Gastroesophageal sphincter (tissue), 4 donors: ENCODE measurements at regions not wholly inside any gene's neighbourhood (a gene's known extent, or its start where the extent isn't known, plus 50 kb on each side); places are given as distances from the start of the nearest gene placed in this dataset.

Experiments
- ATAC-seq: fragments of 150-250 bp; one replicate; pipeline ENCODE4 v1.9.1; 2016; ENCODE audit warnings: mild to moderate bottlenecking, moderate library complexity
- H3K27ac ChIP-seq, 4 donors: fragments of 200-600 bp; sonication (generic) in 3 of 4; 1 replicate in 3 of 4; 2 replicates in 1 of 4; pipeline ENCODE4 v1.5.1; 2016 to 2019
- H3K27me3 ChIP-seq: fragments of 200-600 bp; sonication (generic); one replicate; pipeline ENCODE4 v1.5.1; 2019
- H3K36me3 ChIP-seq, 2 donors: fragments of 200-600 bp; sonication (generic); one replicate each; pipeline ENCODE4 v1.5.1; 2019; ENCODE audit warnings: control low read depth in 1 of 2
- H3K4me1 ChIP-seq, 3 donors: fragments of 200-600 bp; sonication (generic); 1 replicate in 2 of 3; 2 replicates in 1 of 3; pipeline ENCODE4 v1.5.1; 2016 to 2019; ENCODE audit warnings: control low read depth in 2 of 3
- H3K4me3 ChIP-seq, 2 donors: fragments of 200-600 bp; sonication (generic); one replicate each; pipeline ENCODE4 v1.5.1; 2019; ENCODE audit warnings: mild to moderate bottlenecking in 1 of 2, moderate library complexity in 1 of 2
- H3K9me3 ChIP-seq, 3 donors: fragments of 200-600 bp; sonication (generic); one replicate each; pipeline ENCODE4 v1.5.1; 2017 to 2019; ENCODE audit warnings: control low read depth in 2 of 3
- EP300 ChIP-seq: sonication (generic); formaldehyde crosslinking; IDR thresholded peaks from one replicate; pipeline ENCODE4 v1.6.1; 2017; ENCODE audit warnings: antibody characterized with exemption, mild to moderate bottlenecking
- POLR2A ChIP-seq, 2 donors: fragments of 450-650 bp; IDR thresholded peaks; one replicate each; pipeline ENCODE4 v1.6.1; 2017; ENCODE audit warnings: antibody characterized with exemption in 2 of 2, mild to moderate bottlenecking in 2 of 2, moderate library complexity in 1 of 2
- POLR2AphosphoS5 ChIP-seq: sonication (generic); formaldehyde crosslinking; IDR thresholded peaks from one replicate; pipeline ENCODE4 v1.6.1; 2017; ENCODE audit warnings: antibody characterized with exemption
- WGBS, 2 donors: methylation state at CpG; one replicate each; pipeline ENCODE4 v1.1.5; 2018; ENCODE audit warnings: low coverage in 1 of 2; 5-methylcytosine and 5-hydroxymethylcytosine counted together
- TF ChIP-seq, protein P1 (sequence below), 4 experiments: fragments of 200-600 bp in 2 of 4; fragments of 450-650 bp in 2 of 4; sonication (generic) in 1 of 4; IDR thresholded peaks; one replicate each; pipeline ENCODE4 v1.5.1; 2017 to 2019; ENCODE audit warnings: antibody characterized with exemption in 4 of 4, mild to moderate bottlenecking in 2 of 4, moderate library complexity in 2 of 4

DNA sequence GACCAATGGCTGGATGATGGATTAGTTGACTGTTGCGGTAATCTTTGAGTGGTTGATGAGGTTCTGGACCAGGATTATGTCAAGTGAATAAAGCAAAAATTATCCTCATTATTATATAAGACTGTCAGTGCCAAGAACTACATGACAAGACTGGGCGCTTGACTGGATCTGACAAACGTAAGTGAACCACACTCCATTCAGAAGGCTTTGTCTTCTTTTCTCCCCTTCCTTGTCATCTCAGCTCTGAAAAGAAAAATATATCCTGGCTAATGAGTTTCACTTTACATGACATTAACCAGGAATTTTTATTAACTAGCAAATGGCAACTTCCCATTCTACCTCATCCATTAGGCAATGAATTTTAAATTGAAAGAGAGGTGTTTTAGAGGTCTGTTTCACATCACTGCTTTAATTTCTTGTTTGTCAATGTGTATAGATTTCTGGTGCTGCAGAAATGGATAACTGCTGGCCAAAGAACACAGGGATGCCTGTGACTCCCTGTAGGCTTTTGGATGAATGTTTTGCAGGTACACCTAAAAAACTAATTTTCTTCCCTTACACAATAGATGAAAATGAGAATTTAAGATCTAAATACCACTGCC lies 150.1 kb downstream of the ELOVL4 start:
- H3K4me3 ChIP-seq, result no peak overlapping the region
- H3K9me3 ChIP-seq, result no peaks in the 10 kb centered on the region
- no peaks in the 10 kb centered on the region for H3K27me3 ChIP-seq
- ATAC-seq, result no peak
- H3K36me3 ChIP-seq, result no peaks in the 10 kb centered on the region
- H3K27ac ChIP-seq, result no peak overlapping the region
- H3K4me1 ChIP-seq, result no peaks in the 10 kb centered on the region
- TF ChIP-seq POLR2A (IDR thresholded peaks at IDR 0.05) (no peak), POLR2AphosphoS5 (no peak), EP300 (no peak)
- TF ChIP-seq, protein P1, sequence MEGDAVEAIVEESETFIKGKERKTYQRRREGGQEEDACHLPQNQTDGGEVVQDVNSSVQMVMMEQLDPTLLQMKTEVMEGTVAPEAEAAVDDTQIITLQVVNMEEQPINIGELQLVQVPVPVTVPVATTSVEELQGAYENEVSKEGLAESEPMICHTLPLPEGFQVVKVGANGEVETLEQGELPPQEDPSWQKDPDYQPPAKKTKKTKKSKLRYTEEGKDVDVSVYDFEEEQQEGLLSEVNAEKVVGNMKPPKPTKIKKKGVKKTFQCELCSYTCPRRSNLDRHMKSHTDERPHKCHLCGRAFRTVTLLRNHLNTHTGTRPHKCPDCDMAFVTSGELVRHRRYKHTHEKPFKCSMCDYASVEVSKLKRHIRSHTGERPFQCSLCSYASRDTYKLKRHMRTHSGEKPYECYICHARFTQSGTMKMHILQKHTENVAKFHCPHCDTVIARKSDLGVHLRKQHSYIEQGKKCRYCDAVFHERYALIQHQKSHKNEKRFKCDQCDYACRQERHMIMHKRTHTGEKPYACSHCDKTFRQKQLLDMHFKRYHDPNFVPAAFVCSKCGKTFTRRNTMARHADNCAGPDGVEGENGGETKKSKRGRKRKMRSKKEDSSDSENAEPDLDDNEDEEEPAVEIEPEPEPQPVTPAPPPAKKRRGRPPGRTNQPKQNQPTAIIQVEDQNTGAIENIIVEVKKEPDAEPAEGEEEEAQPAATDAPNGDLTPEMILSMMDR (IDR thresholded peaks at IDR 0.05), result no peak
- 83 to 90% methylated on average over 3 of the region's 3 CpGs for whole genome bisulfite sequencing, 2 donors

DNA sequence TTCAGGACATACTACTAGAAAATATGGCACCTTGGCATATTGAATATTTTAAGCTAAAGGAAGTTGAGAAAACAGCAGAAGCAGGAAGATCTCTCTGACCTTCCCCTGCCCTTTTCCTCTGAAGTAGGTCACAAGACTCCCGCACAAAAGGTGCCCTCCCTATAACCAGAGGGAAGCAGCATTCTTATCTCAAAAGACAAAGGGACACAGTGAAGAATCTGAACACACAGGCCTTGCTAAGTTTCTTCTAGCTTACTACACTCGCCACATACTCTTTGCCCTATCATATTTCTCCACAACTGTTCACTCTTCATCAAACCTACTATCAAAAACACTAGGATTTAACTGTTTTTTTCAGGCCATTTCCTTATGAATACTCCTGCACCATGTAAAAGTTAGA lies 151.2 kb downstream of the ELOVL4 start:
- H3K27ac ChIP-seq, result no peak overlapping the region
- no peaks in the 10 kb centered on the region for H3K36me3 ChIP-seq
- no peak for TF ChIP-seq POLR2AphosphoS5
- TF ChIP-seq EP300, result no peak
- TF ChIP-seq, protein P1 (IDR thresholded peaks at IDR 0.05), result no peak
- no peak for TF ChIP-seq POLR2A (IDR thresholded peaks at IDR 0.05)
- no peak for ATAC-seq
- H3K4me3 ChIP-seq, result no peak overlapping the region
- no peaks in the 10 kb centered on the region for H3K4me1 ChIP-seq
- WGBS, 2 donors, result 73 to 75% methylated on average over 2 of the region's 2 CpGs
- H3K9me3 ChIP-seq, result no peaks in the 10 kb centered on the region
- no peaks in the 10 kb centered on the region for H3K27me3 ChIP-seq

DNA sequence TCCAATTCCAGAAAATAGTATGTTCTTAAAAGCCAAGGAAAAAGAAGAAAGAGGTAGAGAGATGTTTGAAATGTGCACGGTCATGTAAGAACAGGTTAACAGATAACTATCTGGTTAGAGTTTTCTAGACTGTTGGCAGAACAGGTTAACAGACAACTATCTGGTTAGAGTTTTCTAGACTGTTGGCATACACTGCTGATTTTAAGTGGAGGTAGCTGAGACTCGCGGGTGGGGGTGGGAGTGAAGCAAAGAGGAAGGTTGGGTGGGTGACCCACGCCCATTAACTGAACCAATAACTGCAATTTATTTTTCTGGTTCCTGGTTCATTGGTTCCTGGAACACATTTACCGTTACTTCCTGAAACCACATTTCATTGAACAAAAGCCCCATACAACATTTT lies 157.5 kb downstream of the ELOVL4 start:
- Histone ChIP-seq H3K4me3 (no peak overlapping the region), H3K27me3 (no peaks in the 10 kb centered on the region), H3K4me1 (no peaks in the 10 kb centered on the region), H3K27ac (no peak overlapping the region), H3K36me3 (no peaks in the 10 kb centered on the region), H3K9me3 (no peaks in the 10 kb centered on the region)
- no peak for ATAC-seq
- 85 to 89% methylated on average over 2 to 5 of the region's 5 CpGs for WGBS, 2 donors
- TF ChIP-seq POLR2AphosphoS5, result no peak
- TF ChIP-seq POLR2A (IDR thresholded peaks at IDR 0.05), result no peak
- no peak for TF ChIP-seq EP300
- TF ChIP-seq, protein P1 (IDR thresholded peaks at IDR 0.05), result no peak

DNA sequence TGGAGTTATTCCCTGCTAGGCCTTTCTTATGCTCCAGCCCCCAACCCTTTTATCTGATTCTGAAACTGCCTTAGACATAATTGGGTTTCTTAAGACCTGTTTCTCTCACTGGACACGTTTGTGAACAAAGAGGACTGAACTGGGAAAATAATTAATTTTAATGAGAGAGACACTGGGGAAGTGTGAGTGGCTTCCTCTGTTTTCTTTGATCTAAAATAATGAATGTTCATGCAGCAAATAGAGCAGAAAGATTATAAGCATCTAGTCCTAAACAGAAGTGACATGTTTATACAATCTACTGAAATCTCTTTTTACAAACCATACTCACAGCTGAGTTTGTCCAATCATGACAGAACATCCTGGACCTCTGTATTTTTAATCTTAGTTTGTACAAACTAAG lies 157.6 kb downstream of the SH3BGRL2 start:
- Histone ChIP-seq H3K27ac (no peak overlapping the region), H3K9me3 (no peaks in the 10 kb centered on the region), H3K4me1 (no peaks in the 10 kb centered on the region), H3K27me3 (no peaks in the 10 kb centered on the region), H3K4me3 (no peak overlapping the region), H3K36me3 (no peaks in the 10 kb centered on the region)
- no peak for ATAC-seq
- no peak for TF ChIP-seq POLR2AphosphoS5
- TF ChIP-seq, protein P1 (IDR thresholded peaks at IDR 0.05), result no peak
- TF ChIP-seq POLR2A (IDR thresholded peaks at IDR 0.05), result no peak
- no peak for TF ChIP-seq EP300
- 14 to 25% methylated on average over 1 of the region's 1 CpG for WGBS, 2 donors

DNA sequence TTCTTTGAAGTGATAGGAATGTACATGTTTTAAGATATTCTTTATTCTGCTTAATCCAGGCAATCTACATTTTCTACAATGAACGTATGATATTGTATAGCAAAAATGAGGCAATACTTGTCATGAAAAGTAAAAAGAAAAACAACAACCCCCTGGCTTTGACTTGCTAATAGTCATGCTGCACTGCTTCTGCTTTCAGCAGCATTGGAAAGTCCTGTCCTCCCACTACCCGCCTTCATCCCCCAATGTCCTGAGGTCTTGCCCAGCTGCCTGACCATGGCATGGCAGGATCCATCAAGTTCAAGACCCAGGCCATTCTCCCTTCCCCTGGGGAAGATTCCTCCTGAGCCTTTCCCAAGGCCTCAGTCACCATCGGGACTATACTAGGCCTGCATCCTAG lies 156.5 kb downstream of the SH3BGRL2 start:
- ATAC-seq, result no peak
- 87 to 91% methylated on average over 2 to 3 of the region's 3 CpGs for WGBS, 2 donors
- no peak overlapping the region for H3K4me3 ChIP-seq

More for the DNA sequence above, 156.5 kb downstream of the SH3BGRL2 start:
- H3K27me3 ChIP-seq, result no peaks in the 10 kb centered on the region
- H3K4me1 ChIP-seq, result no peaks in the 10 kb centered on the region
- H3K27ac ChIP-seq, result no peak overlapping the region
- H3K36me3 ChIP-seq, result no peaks in the 10 kb centered on the region
- H3K9me3 ChIP-seq, result no peaks in the 10 kb centered on the region
- TF ChIP-seq, protein P1 (IDR thresholded peaks at IDR 0.05), result no peak
- no peak for TF ChIP-seq POLR2A (IDR thresholded peaks at IDR 0.05)
- no peak for TF ChIP-seq EP300
- no peak for TF ChIP-seq POLR2AphosphoS5
